Right cardiac atrium (tissue), 5 donors: ENCODE measurements at regions not wholly inside any gene's neighbourhood (a gene's known extent, or its start where the extent isn't known, plus 50 kb on each side); places are given as distances from the start of the nearest gene placed in this dataset.

ENCODE experiments used
- ATAC-seq, 2 donors: fragments of 200-7000 bp; cut with Tn5 transposase; one replicate each; pipeline versions ENCODE4 v1.8.0 to v1.9.1; 2020; ENCODE audit warnings: moderate library complexity in 2 of 2, mild to moderate bottlenecking in 1 of 2
- DNase-seq, 3 donors: peaks; one replicate each; pipeline ENCODE4 v3.0.0-alpha.2; 2020
- H3K27ac ChIP-seq: one replicate; pipeline ENCODE4 v1.5.1; 2013; ENCODE audit warnings: mild to moderate bottlenecking, low read length, control low read depth, moderate library complexity
- H3K27me3 ChIP-seq: one replicate; pipeline ENCODE4 v1.6.1; 2013; ENCODE audit not compliant: control insufficient read depth, insufficient read depth
- H3K4me1 ChIP-seq: one replicate; pipeline ENCODE4 v1.6.1; 2013; ENCODE audit warnings: low read length; ENCODE audit not compliant: control insufficient read depth, insufficient read depth
- H3K4me3 ChIP-seq: one replicate; pipeline ENCODE4 v1.5.1; 2013; ENCODE audit warnings: low read length, control low read depth
- H3K9me3 ChIP-seq: one replicate; pipeline ENCODE4 v1.6.1; 2013; ENCODE audit warnings: low read length; ENCODE audit not compliant: control insufficient read depth
- WGBS: extraction: QIAGEN DNeasy Blood & Tissue Kit; methylation state at CpG from one replicate; pipeline ENCODE4 v1.1.7; 2013; 5-methylcytosine and 5-hydroxymethylcytosine counted together
- intact Hi-C, 4 donors: fragments of 100-400 bp; cut with DNase I; formaldehyde crosslinking; loops; one replicate each; pipeline versions ENCODE4 v1.11.0 to v1.14.0; 2022 to 2023
- donor health status: healthy with polysubstance abuse.
- donor health status: DM: no; HTN: yes; CAD: no.
- donor health status: DM: no; HTN: no; CAD: no.
- donor health status: DM: no; HTN: yes; CAD: no; lungs with severe emphysema.
- donor health status: DM: yes; HTN: yes; CAD: no.

DNA sequence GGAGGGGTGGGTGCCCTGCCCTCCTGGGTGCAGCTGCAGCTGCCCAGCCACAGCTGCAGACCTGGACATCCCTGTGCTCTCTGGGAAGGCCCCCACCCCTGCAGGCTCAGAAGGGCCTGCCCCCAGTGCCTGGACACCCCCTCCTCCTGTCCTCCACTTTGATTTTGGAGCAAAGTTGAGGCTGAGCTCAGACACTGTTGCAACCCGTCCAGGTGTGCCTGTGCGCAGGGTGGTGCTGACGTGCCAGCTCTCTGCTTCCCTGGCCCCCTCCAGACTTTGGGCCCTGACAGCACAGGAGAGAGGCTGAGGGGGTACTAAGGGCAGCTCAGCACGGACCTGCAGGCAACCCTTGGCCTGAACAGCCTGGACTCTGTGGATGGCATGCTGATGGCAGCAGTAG lies 750.3 kb downstream of the ARAP2 start:
- Histone ChIP-seq H3K4me1 (no peaks in the 10 kb centered on the region), H3K4me3 (no peak overlapping the region), H3K9me3 (no peaks in the 10 kb centered on the region), H3K27ac (no peak overlapping the region), H3K27me3 (no peaks in the 10 kb centered on the region)
- DNase-seq (peak in 1 of 3 donors; percentile 24), ATAC-seq (no peak)
- 19% methylated on average over 4 of the region's 4 CpGs for WGBS
- intact Hi-C loops, result no loop called here

- no peak overlapping the region for H3K4me3 ChIP-seq
- no peak overlapping the region for H3K27ac ChIP-seq
- ATAC-seq, result no peak
- no peaks in the 10 kb centered on the region for H3K4me1 ChIP-seq
- no peaks in the 10 kb centered on the region for H3K27me3 ChIP-seq
- intact Hi-C loops, result no loop called here
- WGBS, result 90% methylated on average over 5 of the region's 5 CpGs
- no peaks in the 10 kb centered on the region for H3K9me3 ChIP-seq
- DNase-seq, result peak in 1 of 3 donors; percentile 12
These were observed 749.4 kb downstream of the ARAP2 start for GRCh38 chr4:35494955-35495354.

DNA sequence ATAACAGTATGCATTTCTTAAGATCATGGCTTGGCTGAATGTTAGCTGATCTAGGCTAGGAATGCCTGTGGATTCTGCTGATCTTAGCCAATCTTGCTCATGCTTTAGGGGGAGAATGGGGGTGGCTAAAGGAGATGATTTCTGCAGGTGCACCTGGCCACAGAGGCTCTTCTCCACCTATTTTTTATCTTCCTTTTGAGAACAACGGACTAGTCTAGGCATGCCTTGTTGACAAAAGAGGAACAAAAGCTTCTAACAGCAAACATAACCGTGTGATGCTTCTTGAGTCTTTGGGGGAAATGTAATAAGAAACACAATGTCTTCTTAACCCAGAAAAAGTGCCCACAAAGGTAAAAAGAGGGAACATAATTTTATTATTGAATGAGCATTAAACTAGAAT lies 743.5 kb downstream of the ARAP2 start:
- Histone ChIP-seq H3K27ac (no peak overlapping the region), H3K4me1 (no peaks in the 10 kb centered on the region), H3K4me3 (no peak overlapping the region), H3K27me3 (no peaks in the 10 kb centered on the region), H3K9me3 (no peaks in the 10 kb centered on the region)
- 74% methylated on average over 2 of the region's 2 CpGs for WGBS
- intact Hi-C loops, result no loop called here
- ATAC-seq (no peak), DNase-seq (no peak)

DNA sequence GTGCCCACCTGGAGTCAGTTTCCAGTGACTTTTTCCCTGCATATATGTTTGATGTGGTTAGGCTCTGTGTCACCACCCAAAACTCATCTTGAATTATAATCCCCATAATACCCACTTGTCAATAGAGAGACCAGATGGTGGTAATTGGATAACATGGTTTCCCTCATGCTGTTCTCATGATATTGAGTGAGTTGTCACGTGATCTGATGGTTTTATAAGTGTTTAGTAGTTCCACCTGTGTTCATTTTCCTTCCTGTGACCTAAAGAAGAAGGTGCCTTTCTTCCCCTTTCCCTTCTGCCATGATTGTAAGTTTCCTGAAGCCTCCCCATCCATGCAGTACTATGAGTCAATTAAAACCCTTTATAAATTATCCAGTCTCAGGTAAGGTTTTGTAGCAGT lies 740.9 kb downstream of the ARAP2 start:
- 38% methylated on average over 1 of the region's 1 CpG for WGBS
- no peak for ATAC-seq
- H3K4me3 ChIP-seq, result no peak overlapping the region
- H3K27ac ChIP-seq, result no peak overlapping the region
- no peaks in the 10 kb centered on the region for H3K4me1 ChIP-seq
- intact Hi-C loops, result no loop called here
- no peaks in the 10 kb centered on the region for H3K27me3 ChIP-seq
- no peak for DNase-seq
- no peaks in the 10 kb centered on the region for H3K9me3 ChIP-seq

DNA sequence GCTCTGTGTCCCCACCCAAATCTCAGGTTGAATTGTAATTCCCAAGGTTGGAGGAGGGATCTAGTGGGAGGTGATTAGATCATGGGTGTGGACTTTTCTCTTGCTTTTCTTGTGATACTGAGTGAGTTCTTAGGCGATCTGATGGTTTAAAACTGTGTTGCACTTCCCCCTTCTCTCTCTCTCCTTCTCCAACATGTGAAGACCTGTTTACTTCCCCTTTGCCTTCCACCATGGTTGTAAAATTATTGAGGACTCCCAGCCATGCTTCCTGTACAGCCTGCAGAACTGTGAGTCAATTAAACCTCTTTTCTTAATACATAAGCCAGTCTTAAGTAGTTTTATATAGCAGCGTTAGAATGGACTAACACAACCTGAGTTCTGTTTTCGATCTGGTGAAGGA lies 738.2 kb downstream of the ARAP2 start:
- no peak for DNase-seq
- H3K4me1 ChIP-seq, result no peaks in the 10 kb centered on the region
- H3K27me3 ChIP-seq, result no peaks in the 10 kb centered on the region
- no peak for ATAC-seq
- no peaks in the 10 kb centered on the region for H3K9me3 ChIP-seq
- 78% methylated on average over 3 of the region's 3 CpGs for WGBS
- H3K27ac ChIP-seq, result no peak overlapping the region
- no peak overlapping the region for H3K4me3 ChIP-seq
- intact Hi-C loops, result no loop called here

DNA sequence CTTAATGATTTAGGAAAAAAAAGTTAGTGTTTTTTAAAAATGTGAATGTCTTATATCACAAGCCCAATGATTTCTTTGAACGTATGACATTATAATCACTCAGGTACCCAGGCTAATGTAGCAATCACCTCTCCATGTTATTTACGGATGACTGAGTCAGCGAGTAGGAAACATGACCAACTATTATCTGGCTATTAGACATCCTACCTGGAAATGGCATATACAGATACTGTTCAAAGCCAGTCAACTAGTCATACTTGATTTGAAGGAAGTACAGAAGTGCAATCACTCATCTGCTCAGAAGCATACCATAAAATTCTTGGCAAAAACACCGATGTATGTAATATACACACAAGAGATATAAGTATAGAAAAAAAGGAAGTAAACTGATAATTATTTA lies 732.5 kb downstream of the ARAP2 start:
- no peak for DNase-seq
- no peaks in the 10 kb centered on the region for H3K27me3 ChIP-seq
- H3K4me3 ChIP-seq, result no peak overlapping the region
- intact Hi-C loops, result no loop called here
- H3K9me3 ChIP-seq, result no peaks in the 10 kb centered on the region
- WGBS, result 79% methylated on average over 4 of the region's 4 CpGs
- no peak for ATAC-seq
- no peak overlapping the region for H3K27ac ChIP-seq
- H3K4me1 ChIP-seq, result no peaks in the 10 kb centered on the region

DNA sequence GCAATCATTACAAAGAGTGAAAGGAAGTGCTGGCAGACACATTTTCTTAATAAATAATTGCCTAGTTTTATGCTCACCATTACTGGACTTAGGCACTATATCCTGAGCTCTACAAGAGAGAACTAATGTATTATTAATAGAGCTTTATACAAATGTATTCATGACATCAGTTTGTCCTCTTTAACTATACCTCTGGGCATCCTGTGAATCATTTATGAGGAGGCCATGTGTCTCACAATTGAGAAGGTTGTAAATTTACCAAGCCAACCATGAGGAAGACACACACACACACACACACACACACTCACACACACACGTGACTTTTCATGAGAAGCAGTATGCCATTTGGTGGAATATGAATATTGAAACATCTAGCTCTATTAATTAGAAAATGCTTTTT lies 728.2 kb downstream of the ARAP2 start:
- H3K9me3 ChIP-seq, result no peaks in the 10 kb centered on the region
- ATAC-seq (no peak), DNase-seq (no peak)
- no peaks in the 10 kb centered on the region for H3K27me3 ChIP-seq
- 67% methylated on average over 1 of the region's 1 CpG for WGBS
- H3K4me1 ChIP-seq, result no peaks in the 10 kb centered on the region
- no peak overlapping the region for H3K27ac ChIP-seq
- intact Hi-C loops, result no loop called here
- H3K4me3 ChIP-seq, result no peak overlapping the region

DNA sequence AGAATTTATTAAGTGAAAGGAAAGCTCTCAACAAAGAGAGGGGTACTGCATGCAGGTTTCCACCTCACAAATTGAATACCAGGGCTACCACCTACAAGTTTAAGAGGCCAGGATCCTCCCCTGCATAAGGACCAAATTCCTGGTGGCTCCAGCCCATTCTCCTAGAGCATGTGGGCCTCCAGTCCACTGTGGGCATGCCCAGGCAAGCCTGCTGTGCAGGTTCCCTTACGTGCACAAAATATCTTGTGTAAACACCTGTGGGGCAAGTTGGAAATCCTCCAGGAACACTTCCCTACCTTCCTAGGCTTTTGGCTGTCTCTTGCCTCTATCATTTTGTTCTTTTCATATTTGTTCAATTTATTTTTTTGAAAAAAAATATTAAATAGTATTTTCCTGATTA lies 724.3 kb downstream of the ARAP2 start:
- DNase-seq (no peak), ATAC-seq (no peak)
- Histone ChIP-seq H3K4me1 (no peaks in the 10 kb centered on the region), H3K9me3 (no peaks in the 10 kb centered on the region), H3K27ac (no peak overlapping the region), H3K4me3 (no peak overlapping the region), H3K27me3 (no peaks in the 10 kb centered on the region)
- 79% methylated on average over 1 of the region's 1 CpG for WGBS
- intact Hi-C loops, result no loop called here

DNA sequence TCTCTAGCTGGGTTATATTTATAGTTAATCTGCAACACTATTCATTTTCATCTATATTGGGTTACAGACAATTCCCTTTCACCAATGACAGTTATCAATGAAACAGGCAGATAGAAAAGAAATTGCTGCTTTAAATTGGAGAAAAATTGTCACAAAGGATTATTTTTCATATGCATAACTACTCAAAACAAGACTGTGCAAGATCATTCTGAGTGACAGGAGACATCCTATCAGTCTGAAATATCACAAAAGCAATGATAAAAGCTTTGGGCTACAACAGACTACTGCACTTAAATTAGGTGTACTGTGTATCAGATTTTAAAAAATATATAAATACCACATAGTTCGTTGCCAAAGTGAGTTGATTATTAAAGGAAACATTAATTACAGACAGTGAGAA lies 722.6 kb downstream of the ARAP2 start:
- intact Hi-C loops, result no loop called here
- H3K9me3 ChIP-seq, result no peaks in the 10 kb centered on the region
- DNase-seq, result no peak
- H3K27me3 ChIP-seq, result no peaks in the 10 kb centered on the region
- H3K27ac ChIP-seq, result no peak overlapping the region
- H3K4me1 ChIP-seq, result no peaks in the 10 kb centered on the region
- no peak overlapping the region for H3K4me3 ChIP-seq
- no peak for ATAC-seq
- 39% methylated on average over 1 of the region's 1 CpG for WGBS

DNA sequence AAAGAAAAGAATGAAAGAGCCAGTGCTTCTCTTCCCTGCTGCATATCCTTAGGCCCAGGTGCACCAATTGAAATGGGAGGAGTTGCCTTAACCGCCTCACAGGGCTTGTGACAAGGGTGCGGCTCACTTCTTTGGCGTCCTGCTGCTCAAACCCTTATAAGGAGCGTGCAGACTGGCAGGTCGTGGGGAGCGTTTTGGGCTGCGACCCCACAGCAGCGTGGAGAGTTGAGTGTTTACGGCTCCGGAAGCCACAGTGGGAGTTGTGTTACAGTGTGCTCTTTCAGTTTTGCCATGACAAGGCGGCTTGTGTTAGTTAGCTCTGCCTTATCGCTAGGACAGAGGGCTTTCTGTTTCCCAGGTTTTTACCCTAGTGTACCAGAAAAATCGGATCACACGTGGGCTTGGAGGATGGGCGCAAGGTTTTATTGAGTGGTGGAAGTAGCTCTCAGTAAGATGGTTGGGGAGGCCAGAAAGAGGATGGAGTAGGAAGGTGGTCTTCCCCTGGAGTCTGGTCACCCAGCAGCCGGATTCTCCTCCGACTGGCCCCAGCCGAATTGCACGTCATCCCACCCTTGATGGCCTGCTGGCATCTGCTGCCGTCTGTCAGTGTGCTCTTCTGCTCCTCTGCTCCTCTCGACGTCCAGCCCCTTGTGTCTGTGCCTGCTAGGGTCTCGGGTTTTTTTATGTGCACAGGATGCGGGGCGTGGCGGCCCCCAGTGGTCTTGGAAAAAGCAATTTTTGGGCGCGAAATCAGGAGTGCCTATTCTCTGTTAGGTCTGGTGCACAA lies 718.9 kb downstream of the ARAP2 start:
- ATAC-seq, result no peak
- H3K4me3 ChIP-seq, result no peak overlapping the region
- H3K27me3 ChIP-seq, result no peaks in the 10 kb centered on the region
- DNase-seq, result peak in 1 of 3 donors; percentile 25
- WGBS, result 63% methylated on average over 28 of the region's 28 CpGs
- intact Hi-C loops, result no loop called here
- no peaks in the 10 kb centered on the region for H3K4me1 ChIP-seq
- H3K27ac ChIP-seq, result no peak overlapping the region
- no peaks in the 10 kb centered on the region for H3K9me3 ChIP-seq

GRCh38 chr4:35526456-35526855 lies 717.9 kb downstream of the ARAP2 start:
- Histone ChIP-seq H3K27ac (no peak overlapping the region), H3K27me3 (no peaks in the 10 kb centered on the region), H3K4me1 (no peaks in the 10 kb centered on the region), H3K9me3 (no peaks in the 10 kb centered on the region), H3K4me3 (no peak overlapping the region)
- 88% methylated on average over 3 of the region's 3 CpGs for WGBS
- intact Hi-C loops, result no loop called here
- DNase-seq (no peak), ATAC-seq (no peak)

DNA sequence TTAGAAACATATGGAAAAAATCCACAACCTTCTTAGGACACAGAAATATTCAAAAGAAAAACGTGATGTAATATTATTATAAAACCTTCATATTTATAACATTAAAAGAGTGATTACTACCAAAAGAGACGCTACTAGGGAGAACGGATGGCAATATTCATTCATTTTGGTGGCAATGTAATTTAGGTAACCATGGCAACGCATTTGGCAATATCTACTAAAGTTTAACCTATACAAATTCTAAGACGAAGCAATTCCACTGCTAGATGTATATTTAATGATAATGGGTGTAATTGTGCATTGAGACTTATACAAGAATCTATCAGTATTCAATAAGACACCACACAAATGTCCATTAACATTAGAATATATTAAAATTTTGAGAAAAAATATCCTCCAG lies 709.4 kb downstream of the ARAP2 start:
- H3K9me3 ChIP-seq, result no peaks in the 10 kb centered on the region
- no peaks in the 10 kb centered on the region for H3K27me3 ChIP-seq
- H3K27ac ChIP-seq, result no peak overlapping the region
- intact Hi-C loops, result no loop called here
- no peaks in the 10 kb centered on the region for H3K4me1 ChIP-seq
- ATAC-seq (no peak), DNase-seq (no peak)
- 79% methylated on average over 5 of the region's 5 CpGs for WGBS
- H3K4me3 ChIP-seq, result no peak overlapping the region
